HG03159 (cell line): ENCODE measurements at regions not wholly inside any gene's neighbourhood (a gene's known extent, or its start where the extent isn't known, plus 50 kb on each side); places are given as distances from the start of the nearest gene placed in this dataset.
"Not testable (repeated sequence)": the region's sequence is repeated elsewhere in the genome, so short reads cannot be mapped to it uniquely, and the experiment has no call there.

Experiments used
- ATAC-seq: cut with Tn5 transposase; IDR thresholded peaks from one replicate; pipeline ENCODE4 v1.9.1; 2021; ENCODE audit warnings: mild to moderate bottlenecking, moderate library complexity; ENCODE audit not compliant: unreplicated experiment

- ATAC-seq = no peak
Observed at GRCh38 chr7:91355695-91356435, 91.6 kb downstream of the FZD1 start.

- ATAC-seq = no peak
Observed at GRCh38 chr7:91356915-91357314, 92.7 kb downstream of the FZD1 start.

GRCh38 chr7:91357379-91357778 is 93.1 kb downstream of the FZD1 start:
- no peak for ATAC-seq

GRCh38 chr7:91357901-91358300 is 93.7 kb downstream of the FZD1 start:
- no peak for ATAC-seq

- no peak for ATAC-seq
Observed at GRCh38 chr7:91358303-91358702, 94.1 kb downstream of the FZD1 start.

GRCh38 chr7:91365097-91365496 is 100.9 kb downstream of the FZD1 start:
- not testable (repeated sequence) for ATAC-seq

GRCh38 chr7:91366091-91366490 is 101.9 kb downstream of the FZD1 start:
- ATAC-seq = no peak

GRCh38 chr7:91367812-91368578 is 103.8 kb downstream of the FZD1 start:
- no peak for ATAC-seq

GRCh38 chr7:91372323-91372722 is 108.1 kb downstream of the FZD1 start:
- no peak for ATAC-seq

- no peak for ATAC-seq
Observed at GRCh38 chr7:91373111-91373800, 109.0 kb downstream of the FZD1 start.

- no peak for ATAC-seq
Observed at GRCh38 chr7:91374321-91374989, 110.2 kb downstream of the FZD1 start.

GRCh38 chr7:91375378-91375777 is 111.1 kb downstream of the FZD1 start:
- no peak for ATAC-seq

- ATAC-seq = no peak
Observed at GRCh38 chr7:91378131-91378530, 113.9 kb downstream of the FZD1 start.

GRCh38 chr7:91379236-91379635 is 115.0 kb downstream of the FZD1 start:
- ATAC-seq = no peak

GRCh38 chr7:91379991-91380390 is 115.8 kb downstream of the FZD1 start:
- no peak for ATAC-seq

GRCh38 chr7:91383053-91383904 is 119.0 kb downstream of the FZD1 start:
- no peak for ATAC-seq

- ATAC-seq = no peak
Observed at GRCh38 chr7:91383905-91384274, 119.7 kb downstream of the FZD1 start.

GRCh38 chr7:91394757-91395156 is 130.5 kb downstream of the FZD1 start:
- ATAC-seq = not testable (repeated sequence)

GRCh38 chr7:91395313-91395712 is 131.1 kb downstream of the FZD1 start:
- not testable (repeated sequence) for ATAC-seq

GRCh38 chr7:91397096-91397495 is 132.9 kb downstream of the FZD1 start:
- ATAC-seq = no peak
